NCI-H1417 (cell line): ENCODE measurements at regions not wholly inside any gene's neighbourhood (a gene's known extent, or its start where the extent isn't known, plus 50 kb on each side); places are given as distances from the start of the nearest gene placed in this dataset.
"Not testable (repeated sequence)": the region's sequence is repeated elsewhere in the genome, so short reads cannot be mapped to it uniquely, and the experiment has no call there.

Experiments used
- DNase-seq, 3 experiments: peaks; one replicate each; lab custom pipeline; 2025; lab: John Stamatoyannopoulos, UW

GRCh38 chr2:188787658-188788240 is 186.4 kb upstream of the COL3A1 start:
- DNase-seq: peak in 2 of 3 experiments; percentile 30 to 65

- peak in 1 of 3 experiments; percentile 22 for DNase-seq
Measured at GRCh38 chr2:188788621-188789020, 185.6 kb upstream of the COL3A1 start.

- DNase-seq: no peak
Measured at GRCh38 chr2:188789951-188790350, 184.2 kb upstream of the COL3A1 start.

- not testable (repeated sequence) for DNase-seq
Measured at GRCh38 chr2:188794453-188794852, 179.7 kb upstream of the COL3A1 start.

GRCh38 chr2:188795762-188796161 is 178.4 kb upstream of the COL3A1 start:
- DNase-seq: no peak

GRCh38 chr2:188797371-188797770 is 176.8 kb upstream of the COL3A1 start:
- DNase-seq: no peak

- DNase-seq: peak in 1 of 3 experiments; percentile 22
Measured at GRCh38 chr2:188798159-188798558, 176.0 kb upstream of the COL3A1 start.

GRCh38 chr2:188805219-188805618 is 169.0 kb upstream of the COL3A1 start:
- DNase-seq: no peak

- no peak for DNase-seq
Measured at GRCh38 chr2:188808947-188809355, 165.2 kb upstream of the COL3A1 start.

- no peak for DNase-seq
Measured at GRCh38 chr2:188810586-188810985, 163.6 kb upstream of the COL3A1 start.

- DNase-seq: no peak
Measured at GRCh38 chr2:188811522-188811921, 162.7 kb upstream of the COL3A1 start.

- DNase-seq: no peak
Measured at GRCh38 chr2:188813315-188813714, 160.9 kb upstream of the COL3A1 start.

GRCh38 chr2:188813857-188814256 is 160.3 kb upstream of the COL3A1 start:
- no peak for DNase-seq

GRCh38 chr2:188819011-188819410 is 155.2 kb upstream of the COL3A1 start:
- no peak for DNase-seq

GRCh38 chr2:188819792-188820191 is 154.4 kb upstream of the COL3A1 start:
- no peak for DNase-seq

GRCh38 chr2:188820576-188820975 is 153.6 kb upstream of the COL3A1 start:
- no peak for DNase-seq

GRCh38 chr2:188824125-188824524 is 150.0 kb upstream of the COL3A1 start:
- DNase-seq: no peak

GRCh38 chr2:188833331-188833730 is 140.8 kb upstream of the COL3A1 start:
- no peak for DNase-seq

GRCh38 chr2:188833799-188834198 is 140.4 kb upstream of the COL3A1 start:
- no peak for DNase-seq

GRCh38 chr2:188835006-188835405 is 139.2 kb upstream of the COL3A1 start:
- no peak for DNase-seq

GRCh38 chr2:188835821-188836220 is 138.4 kb upstream of the COL3A1 start:
- DNase-seq: no peak

- no peak for DNase-seq
Measured at GRCh38 chr2:188845692-188846091, 128.5 kb upstream of the COL3A1 start.

GRCh38 chr2:188848887-188849435 is 125.2 kb upstream of the COL3A1 start:
- no peak for DNase-seq

GRCh38 chr2:188850786-188851185 is 123.4 kb upstream of the COL3A1 start:
- no peak for DNase-seq
